Effector memory CD8-positive, alpha-beta T cell (primary cell): ENCODE measurements at regions not wholly inside any gene's neighbourhood (a gene's known extent, or its start where the extent isn't known, plus 50 kb on each side); places are given as distances from the start of the nearest gene placed in this dataset.

Source experiments
- ATAC-seq: fragments of 150-1000 bp; cut with Tn5 transposase; replicated peaks from 2 replicates; pipeline ENCODE4 v1.10.0; 2021; ENCODE audit warnings: mild to moderate bottlenecking, moderate library complexity
- DNase-seq, 3 experiments: peaks; one replicate each; pipeline ENCODE4 v3.0.0; 2021
- H3K27ac Mint-ChIP-seq, 2 donors: one replicate each; pipeline ENCODE4 v1.8.0; 2022; ENCODE audit warnings: mild to moderate bottlenecking in 2 of 2, mixed read lengths in 2 of 2, moderate library complexity in 2 of 2
- H3K27me3 Mint-ChIP-seq, 2 donors: one replicate each; pipeline ENCODE4 v1.8.0; 2022; ENCODE audit warnings: mixed read lengths in 2 of 2
- H3K36me3 Mint-ChIP-seq: one replicate; pipeline ENCODE4 v1.8.0; 2022; ENCODE audit warnings: mild to moderate bottlenecking, moderate library complexity, mixed read lengths; ENCODE audit not compliant: insufficient read depth
- H3K4me1 Mint-ChIP-seq, 2 donors: one replicate each; pipeline ENCODE4 v1.8.0; 2022; ENCODE audit warnings: low read depth in 2 of 2, mixed read lengths in 2 of 2
- H3K4me3 Mint-ChIP-seq, 2 donors: one replicate each; pipeline ENCODE4 v1.8.0; 2022; ENCODE audit warnings: mild to moderate bottlenecking in 2 of 2, mixed read lengths in 2 of 2, moderate library complexity in 2 of 2
- H3K9me3 Mint-ChIP-seq, 2 donors: one replicate each; pipeline ENCODE4 v1.8.0; 2022; ENCODE audit warnings: mixed read lengths in 2 of 2

GRCh38 chr14:61226015-61226654 lies 55.0 kb downstream of the TMEM30B start:
- DNase-seq (no peak), ATAC-seq (no peak)
- Mint-ChIP-seq H3K27ac (no peak overlapping the region), H3K4me3 (no peak overlapping the region), H3K4me1 (no peaks in the 10 kb centered on the region), H3K27me3 (peaks cover 45 to 81% of the 10 kb centered on the region in 2 donors), H3K9me3 (no peaks in the 10 kb centered on the region), H3K36me3 (no peaks in the 10 kb centered on the region)

GRCh38 chr14:61225344-61225743 lies 55.8 kb downstream of the TMEM30B start:
- no peaks in the 10 kb centered on the region for H3K36me3 Mint-ChIP-seq
- no peak overlapping the region for H3K27ac Mint-ChIP-seq
- no peaks in the 10 kb centered on the region for H3K4me1 Mint-ChIP-seq
- ATAC-seq (no peak), DNase-seq (no peak)
- H3K27me3 Mint-ChIP-seq = peaks cover 46 to 82% of the 10 kb centered on the region in 2 donors
- H3K4me3 Mint-ChIP-seq = no peak overlapping the region
- no peaks in the 10 kb centered on the region for H3K9me3 Mint-ChIP-seq

- no peaks in the 10 kb centered on the region for H3K9me3 Mint-ChIP-seq
- no peak for DNase-seq
- peaks cover 58 to 84% of the 10 kb centered on the region in 2 donors for H3K27me3 Mint-ChIP-seq
- H3K4me3 Mint-ChIP-seq = no peak overlapping the region
- no peak overlapping the region for H3K27ac Mint-ChIP-seq
- ATAC-seq = no peak
- no peaks in the 10 kb centered on the region for H3K4me1 Mint-ChIP-seq
- no peaks in the 10 kb centered on the region for H3K36me3 Mint-ChIP-seq
Observed at GRCh38 chr14:61223552-61223951, 57.6 kb downstream of the TMEM30B start.

GRCh38 chr14:61222388-61222787 lies 58.8 kb downstream of the TMEM30B start:
- Mint-ChIP-seq H3K9me3 (no peaks in the 10 kb centered on the region), H3K27me3 (peaks cover 70 to 95% of the 10 kb centered on the region in 2 donors), H3K36me3 (no peaks in the 10 kb centered on the region), H3K4me1 (no peaks in the 10 kb centered on the region), H3K4me3 (no peak overlapping the region), H3K27ac (no peak overlapping the region)
- ATAC-seq = no peak
- no peak for DNase-seq

GRCh38 chr14:61221906-61222305 lies 59.2 kb downstream of the TMEM30B start:
- DNase-seq (no peak), ATAC-seq (no peak)
- Mint-ChIP-seq H3K4me1 (no peaks in the 10 kb centered on the region), H3K36me3 (no peaks in the 10 kb centered on the region), H3K27me3 (peaks cover 70 to 96% of the 10 kb centered on the region in 2 donors), H3K27ac (no peak overlapping the region), H3K9me3 (no peaks in the 10 kb centered on the region), H3K4me3 (no peak overlapping the region)

GRCh38 chr14:61219673-61220072 lies 61.5 kb downstream of the TMEM30B start:
- Mint-ChIP-seq H3K27ac (no peak overlapping the region), H3K4me3 (no peak overlapping the region), H3K4me1 (no peaks in the 10 kb centered on the region), H3K27me3 (peaks cover 63 to 81% of the 10 kb centered on the region in 2 donors), H3K9me3 (no peaks in the 10 kb centered on the region), H3K36me3 (no peaks in the 10 kb centered on the region)
- DNase-seq (no peak), ATAC-seq (no peak)

- DNase-seq (no peak), ATAC-seq (no peak)
- H3K36me3 Mint-ChIP-seq = no peaks in the 10 kb centered on the region
- no peak overlapping the region for H3K27ac Mint-ChIP-seq
- peaks cover 63 to 81% of the 10 kb centered on the region in 2 donors for H3K27me3 Mint-ChIP-seq
- no peaks in the 10 kb centered on the region for H3K4me1 Mint-ChIP-seq
- H3K9me3 Mint-ChIP-seq = no peaks in the 10 kb centered on the region
- H3K4me3 Mint-ChIP-seq = no peak overlapping the region
Observed at GRCh38 chr14:61219256-61219655, 61.9 kb downstream of the TMEM30B start.

GRCh38 chr14:61218767-61219166 lies 62.4 kb downstream of the TMEM30B start:
- DNase-seq (no peak), ATAC-seq (no peak)
- Mint-ChIP-seq H3K4me3 (no peak overlapping the region), H3K27me3 (peaks cover 67 to 83% of the 10 kb centered on the region in 2 donors), H3K9me3 (no peaks in the 10 kb centered on the region), H3K4me1 (no peaks in the 10 kb centered on the region), H3K27ac (no peak overlapping the region), H3K36me3 (no peaks in the 10 kb centered on the region)

- Mint-ChIP-seq H3K27me3 (peaks cover 67 to 83% of the 10 kb centered on the region in 2 donors), H3K4me1 (no peaks in the 10 kb centered on the region)
- no peak for ATAC-seq
Observed at GRCh38 chr14:61218157-61218556, 63.0 kb downstream of the TMEM30B start.

GRCh38 chr14:61217516-61217915 lies 63.6 kb downstream of the TMEM30B start:
- Mint-ChIP-seq H3K4me3 (no peak overlapping the region), H3K36me3 (no peaks in the 10 kb centered on the region), H3K27ac (no peak overlapping the region), H3K27me3 (peaks cover 63 to 83% of the 10 kb centered on the region in 2 donors), H3K4me1 (no peaks in the 10 kb centered on the region), H3K9me3 (no peaks in the 10 kb centered on the region)
- ATAC-seq (no peak), DNase-seq (no peak)

More at GRCh38 chr14:61218157-61218556, 63.0 kb downstream of the TMEM30B start:
- no peaks in the 10 kb centered on the region for H3K36me3 Mint-ChIP-seq
- H3K4me3 Mint-ChIP-seq = no peak overlapping the region
- no peak overlapping the region for H3K27ac Mint-ChIP-seq
- no peaks in the 10 kb centered on the region for H3K9me3 Mint-ChIP-seq
- DNase-seq = no peak

GRCh38 chr14:61215222-61216020 lies 65.7 kb downstream of the TMEM30B start:
- no peak for ATAC-seq

GRCh38 chr14:61213920-61214319 lies 67.2 kb downstream of the TMEM30B start:
- no peaks in the 10 kb centered on the region for H3K4me1 Mint-ChIP-seq
- H3K27ac Mint-ChIP-seq = no peak overlapping the region
- no peak overlapping the region for H3K4me3 Mint-ChIP-seq
- H3K27me3 Mint-ChIP-seq = peaks cover 39 to 82% of the 10 kb centered on the region in 2 donors
- no peak for ATAC-seq
- H3K36me3 Mint-ChIP-seq = no peaks in the 10 kb centered on the region
- no peaks in the 10 kb centered on the region for H3K9me3 Mint-ChIP-seq
- DNase-seq = no peak

More at GRCh38 chr14:61215222-61216020, 65.7 kb downstream of the TMEM30B start:
- no peak overlapping the region for H3K4me3 Mint-ChIP-seq
- H3K4me1 Mint-ChIP-seq = no peaks in the 10 kb centered on the region
- no peaks in the 10 kb centered on the region for H3K36me3 Mint-ChIP-seq
- H3K9me3 Mint-ChIP-seq = no peaks in the 10 kb centered on the region
- no peak for DNase-seq
- no peak overlapping the region for H3K27ac Mint-ChIP-seq
- peaks cover 51 to 83% of the 10 kb centered on the region in 2 donors for H3K27me3 Mint-ChIP-seq

GRCh38 chr14:61213191-61213621 lies 67.9 kb downstream of the TMEM30B start:
- Mint-ChIP-seq H3K27me3 (peaks cover 31 to 75% of the 10 kb centered on the region in 2 donors), H3K36me3 (no peaks in the 10 kb centered on the region), H3K9me3 (no peaks in the 10 kb centered on the region), H3K27ac (no peak overlapping the region), H3K4me1 (no peaks in the 10 kb centered on the region), H3K4me3 (no peak overlapping the region)
- DNase-seq (no peak), ATAC-seq (no peak)

- ATAC-seq (no peak), DNase-seq (no peak)
- H3K9me3 Mint-ChIP-seq = no peaks in the 10 kb centered on the region
- no peaks in the 10 kb centered on the region for H3K4me1 Mint-ChIP-seq
- peaks cover 25 to 68% of the 10 kb centered on the region in 2 donors for H3K27me3 Mint-ChIP-seq
- H3K36me3 Mint-ChIP-seq = no peaks in the 10 kb centered on the region
- H3K27ac Mint-ChIP-seq = no peak overlapping the region
- no peak overlapping the region for H3K4me3 Mint-ChIP-seq
Observed at GRCh38 chr14:61212546-61212945, 68.6 kb downstream of the TMEM30B start.
